HEK293 (cell line): ENCODE measurements at regions not wholly inside any gene's neighbourhood (a gene's known extent, or its start where the extent isn't known, plus 50 kb on each side); places are given as distances from the start of the nearest gene placed in this dataset.

Source experiments
- CTCF ChIA-PET: fragments of 350-600 bp; formaldehyde crosslinking; extraction: SDS; loops from one replicate; lab custom pipeline; 2021; ENCODE audit warnings: antibody characterized with exemption; lab: Yijun Ruan, JAX
- POLR2A ChIA-PET: fragments of 300-600 bp; formaldehyde crosslinking; extraction: SDS; loops from one replicate; lab custom pipeline; 2020; ENCODE audit warnings: antibody characterized with exemption, inconsistent platforms; lab: Yijun Ruan, JAX
- H3K27ac ChIP-seq: fragments of 200-500 bp; sonication (Bioruptor generic); 2 replicates; pipeline ENCODE4 v1.5.1; 2014; ENCODE audit warnings: low read depth, low read length, control low read depth, inconsistent platforms; ENCODE audit errors: extremely low read depth
- H3K36me3 ChIP-seq, 2 experiments: fragments of 200-500 bp in 1 of 2; sonication (Bioruptor generic) in 1 of 2; 1 replicate in 1 of 2; 2 replicates in 1 of 2; pipeline ENCODE4 v1.5.1; 2014 to 2017; ENCODE audit warnings: inconsistent platforms in 2 of 2, low read length in 2 of 2; ENCODE audit not compliant: control insufficient read depth in 2 of 2, insufficient read depth in 1 of 2
- H3K4me1 ChIP-seq: fragments of 200-500 bp; sonication (Bioruptor generic); 2 replicates; pipeline ENCODE4 v1.5.1; 2014; ENCODE audit warnings: mild to moderate bottlenecking, low read length, inconsistent platforms; ENCODE audit not compliant: control insufficient read depth, insufficient read depth
- H3K4me3 ChIP-seq: 2 replicates; pipeline ENCODE4 v1.5.1; 2011; ENCODE audit warnings: low read depth, mild to moderate bottlenecking, control low read depth, low read length, moderate library complexity
- H3K9me3 ChIP-seq: fragments of 200-500 bp; sonication (Bioruptor generic); 2 replicates; pipeline ENCODE4 v1.5.1; 2014; ENCODE audit warnings: low read depth, low read length, inconsistent platforms; ENCODE audit not compliant: control insufficient read depth, insufficient read depth
- SP7 ChIP-seq: fragments of 450-650 bp; formaldehyde crosslinking; IDR thresholded peaks from 2 replicates; pipeline ENCODE4 v1.5.1; 2016; ENCODE audit warnings: missing biosample characterization, missing genetic modification characterization
- ZBTB17 ChIP-seq: fragments of 450-650 bp; formaldehyde crosslinking; IDR thresholded peaks from 2 replicates; pipeline ENCODE4 v1.5.1; 2016; ENCODE audit warnings: missing biosample characterization, missing genetic modification characterization
- ZNF10 ChIP-seq: fragments of 450-650 bp; formaldehyde crosslinking; IDR thresholded peaks from 2 replicates; pipeline ENCODE4 v1.5.1; 2017; ENCODE audit warnings: missing biosample characterization, missing genetic modification characterization
- ZNF184 ChIP-seq: fragments of 450-650 bp; IDR thresholded peaks from 2 replicates; pipeline ENCODE4 v1.5.1; 2018; ENCODE audit warnings: missing biosample characterization, mild to moderate bottlenecking, missing genetic modification characterization
- ZNF221 ChIP-seq: fragments of 450-650 bp; formaldehyde crosslinking; IDR thresholded peaks from 2 replicates; pipeline ENCODE4 v1.5.1; 2017; ENCODE audit warnings: missing biosample characterization, missing genetic modification characterization, borderline replicate concordance
- ZNF239 ChIP-seq: fragments of 450-650 bp; formaldehyde crosslinking; IDR thresholded peaks from 2 replicates; pipeline ENCODE4 v1.5.1; 2016; ENCODE audit warnings: missing biosample characterization, missing genetic modification characterization
- ZNF302 ChIP-seq: fragments of 450-650 bp; formaldehyde crosslinking; IDR thresholded peaks from 2 replicates; pipeline ENCODE4 v1.5.1; 2016; ENCODE audit warnings: missing biosample characterization, missing genetic modification characterization, low read depth
- ZNF324 ChIP-seq: fragments of 450-650 bp; formaldehyde crosslinking; IDR thresholded peaks from 2 replicates; pipeline ENCODE4 v1.5.1; 2016; ENCODE audit warnings: missing biosample characterization, missing genetic modification characterization
- ZNF394 ChIP-seq: fragments of 450-650 bp; formaldehyde crosslinking; IDR thresholded peaks from 2 replicates; pipeline ENCODE4 v1.5.1; 2016; ENCODE audit warnings: missing biosample characterization, missing genetic modification characterization, mild to moderate bottlenecking, moderate library complexity, borderline replicate concordance
- ZNF423 ChIP-seq: fragments of 450-650 bp; formaldehyde crosslinking; IDR thresholded peaks from 2 replicates; pipeline ENCODE4 v1.5.1; 2016; ENCODE audit warnings: missing biosample characterization, missing genetic modification characterization
- ZNF501 ChIP-seq: fragments of 450-650 bp; formaldehyde crosslinking; IDR thresholded peaks from 2 replicates; pipeline ENCODE4 v1.5.1; 2016; ENCODE audit warnings: missing biosample characterization, missing genetic modification characterization
- ZNF510 ChIP-seq: fragments of 450-650 bp; formaldehyde crosslinking; IDR thresholded peaks from 2 replicates; pipeline ENCODE4 v1.5.1; 2018; ENCODE audit warnings: mild to moderate bottlenecking, missing genetic modification characterization, missing biosample characterization; ENCODE audit not compliant: insufficient replicate concordance
- ZNF549 ChIP-seq: fragments of 450-650 bp; IDR thresholded peaks from 2 replicates; pipeline ENCODE4 v1.5.1; 2018; ENCODE audit warnings: missing biosample characterization, missing genetic modification characterization, mild to moderate bottlenecking, inconsistent platforms, moderate library complexity
- ZNF555 ChIP-seq: fragments of 450-650 bp; formaldehyde crosslinking; conservative IDR thresholded peaks from 2 replicates; pipeline ENCODE4 v1.5.1; 2017; ENCODE audit warnings: missing biosample characterization, mild to moderate bottlenecking, missing genetic modification characterization, inconsistent platforms
- ZNF558 ChIP-seq: fragments of 450-650 bp; formaldehyde crosslinking; IDR thresholded peaks from 2 replicates; pipeline ENCODE4 v1.5.1; 2016; ENCODE audit warnings: missing biosample characterization, missing genetic modification characterization
- ZNF610 ChIP-seq: fragments of 450-650 bp; formaldehyde crosslinking; IDR thresholded peaks from 2 replicates; pipeline ENCODE4 v1.5.1; 2016; ENCODE audit warnings: missing biosample characterization, missing genetic modification characterization, borderline replicate concordance
- ZNF658 ChIP-seq: fragments of 450-650 bp; formaldehyde crosslinking; IDR thresholded peaks from 2 replicates; pipeline ENCODE4; 2016; ENCODE audit warnings: missing biosample characterization, missing genetic modification characterization
- ZNF707 ChIP-seq: fragments of 450-650 bp; formaldehyde crosslinking; IDR thresholded peaks from 2 replicates; pipeline ENCODE4 v1.5.1; 2016; ENCODE audit warnings: missing biosample characterization, missing genetic modification characterization
- ZNF791 ChIP-seq: fragments of 450-650 bp; formaldehyde crosslinking; IDR thresholded peaks from 2 replicates; pipeline ENCODE4 v1.5.1; 2016; ENCODE audit warnings: missing biosample characterization, missing genetic modification characterization
- ZNF837 ChIP-seq: fragments of 450-650 bp; formaldehyde crosslinking; IDR thresholded peaks from 2 replicates; pipeline ENCODE4 v1.5.1; 2016; ENCODE audit warnings: missing biosample characterization, missing genetic modification characterization
- TF ChIP-seq, protein P1 (sequence below): fragments of 450-650 bp; formaldehyde crosslinking; IDR thresholded peaks from 2 replicates; pipeline ENCODE4 v1.5.1; 2016; ENCODE audit warnings: missing biosample characterization, missing genetic modification characterization
- TF ChIP-seq, protein P2 (sequence below): fragments of 450-650 bp; formaldehyde crosslinking; IDR thresholded peaks from 2 replicates; pipeline ENCODE4 v1.5.1; 2017; ENCODE audit warnings: missing biosample characterization, missing genetic modification characterization

DNA sequence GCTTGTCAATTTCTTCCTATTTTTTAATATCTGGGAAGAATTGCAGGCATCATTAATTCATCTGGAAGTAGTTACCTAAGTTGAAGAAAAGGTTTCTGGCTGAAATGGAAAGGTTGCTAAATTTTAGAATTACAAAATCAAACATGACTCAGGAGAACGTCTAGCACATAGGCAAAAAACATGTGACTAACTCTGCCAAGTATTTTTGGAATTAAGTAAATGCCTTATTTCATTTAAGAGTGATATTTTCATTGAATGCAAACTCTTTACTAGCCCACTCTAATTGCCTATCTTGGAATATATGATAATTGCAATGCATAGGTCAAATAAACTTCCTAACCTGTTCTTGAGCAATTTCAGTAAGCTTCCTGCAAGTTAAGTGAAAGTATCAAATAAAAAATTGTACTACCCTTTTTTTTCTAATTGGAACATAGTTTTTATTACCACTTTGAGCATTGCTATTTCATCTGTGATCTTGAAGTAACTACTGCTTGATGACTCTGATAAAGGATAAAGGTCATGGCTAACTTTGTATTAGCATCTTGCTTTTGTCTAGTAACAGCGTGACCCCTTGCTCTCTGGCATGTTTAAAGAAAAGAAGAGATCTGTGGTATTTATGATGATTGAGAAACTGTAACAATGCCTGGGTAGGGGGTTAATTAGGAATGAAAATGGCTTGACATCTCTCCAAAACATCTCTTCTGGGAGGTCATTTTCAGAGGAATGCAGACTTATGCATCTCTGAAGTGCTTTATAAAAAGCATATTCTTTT, 208.3 kb upstream of the NCAM2 start:
- Histone ChIP-seq H3K4me1 (no peaks in the 10 kb centered on the region), H3K9me3 (no peaks in the 10 kb centered on the region)
- TF ChIP-seq ZNF302 (tag by site-specific recombination): no peak
- no peak for TF ChIP-seq ZNF501 (tag by site-specific recombination)
- no peak for TF ChIP-seq ZNF423 (tag by site-specific recombination)
- no peak for TF ChIP-seq ZNF610 (tag by site-specific recombination)
- no peak for TF ChIP-seq ZNF549 (tag by site-specific recombination)
- no peak for TF ChIP-seq ZNF837 (tag by site-specific recombination)
- no peak for TF ChIP-seq ZBTB17 (tag by site-specific recombination)
- TF ChIP-seq ZNF555 (tag by site-specific recombination): no peak
- no peak for TF ChIP-seq ZNF658 (tag by site-specific recombination)
- TF ChIP-seq, all 188 proteins: peak for 0
- ChIA-PET POLR2A (no interaction called here), CTCF (no interaction called here)
- Histone ChIP-seq H3K4me3 (no peak overlapping the region), H3K36me3 (no peaks in the 10 kb centered on the region), H3K27ac (no peak overlapping the region)

DNA sequence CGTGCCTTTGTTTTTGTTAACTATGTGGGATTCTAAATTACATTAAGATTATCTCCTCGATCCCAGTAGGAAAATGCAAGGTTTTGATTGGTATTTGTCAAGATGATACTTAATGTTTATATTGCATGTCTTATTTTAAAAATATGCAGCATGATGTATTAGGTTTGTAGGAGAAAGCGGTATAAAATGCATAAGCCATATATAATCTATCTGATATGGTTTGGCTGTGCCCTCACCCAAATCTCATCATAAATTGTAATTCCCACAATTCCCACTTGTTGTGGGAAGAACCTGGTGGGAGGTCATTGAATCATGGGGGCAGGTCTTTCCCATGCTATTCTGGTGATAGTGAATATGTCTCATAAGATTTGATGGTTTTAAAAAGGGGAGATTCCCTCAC, 198.1 kb upstream of the NCAM2 start:
- Histone ChIP-seq H3K27ac (no peak overlapping the region), H3K9me3 (no peaks in the 10 kb centered on the region; the same call in 1 of the 2 replicates)
- no peak for TF ChIP-seq ZNF221 (tag by site-specific recombination)
- no peak for TF ChIP-seq ZNF510
- TF ChIP-seq, protein P1, sequence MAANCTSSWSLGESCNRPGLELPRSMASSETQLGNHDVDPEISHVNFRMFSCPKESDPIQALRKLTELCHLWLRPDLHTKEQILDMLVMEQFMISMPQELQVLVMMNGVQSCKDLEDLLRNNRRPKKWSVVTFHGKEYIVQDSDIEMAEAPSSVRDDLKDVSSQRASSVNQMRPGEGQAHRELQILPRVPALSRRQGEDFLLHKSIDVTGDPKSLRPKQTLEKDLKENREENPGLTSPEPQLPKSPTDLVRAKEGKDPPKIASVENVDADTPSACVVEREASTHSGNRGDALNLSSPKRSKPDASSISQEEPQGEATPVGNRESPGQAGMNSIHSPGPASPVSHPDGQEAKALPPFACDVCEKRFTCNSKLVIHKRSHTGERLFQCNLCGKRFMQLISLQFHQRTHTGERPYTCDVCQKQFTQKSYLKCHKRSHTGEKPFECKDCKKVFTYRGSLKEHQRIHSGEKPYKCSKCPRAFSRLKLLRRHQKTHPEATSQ (tag by site-specific recombination): no peak
- no peak for TF ChIP-seq ZNF558 (tag by site-specific recombination)
- TF ChIP-seq ZNF791 (tag by site-specific recombination): no peak
- TF ChIP-seq, protein P2, sequence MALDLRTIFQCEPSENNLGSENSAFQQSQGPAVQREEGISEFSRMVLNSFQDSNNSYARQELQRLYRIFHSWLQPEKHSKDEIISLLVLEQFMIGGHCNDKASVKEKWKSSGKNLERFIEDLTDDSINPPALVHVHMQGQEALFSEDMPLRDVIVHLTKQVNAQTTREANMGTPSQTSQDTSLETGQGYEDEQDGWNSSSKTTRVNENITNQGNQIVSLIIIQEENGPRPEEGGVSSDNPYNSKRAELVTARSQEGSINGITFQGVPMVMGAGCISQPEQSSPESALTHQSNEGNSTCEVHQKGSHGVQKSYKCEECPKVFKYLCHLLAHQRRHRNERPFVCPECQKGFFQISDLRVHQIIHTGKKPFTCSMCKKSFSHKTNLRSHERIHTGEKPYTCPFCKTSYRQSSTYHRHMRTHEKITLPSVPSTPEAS (tag by site-specific recombination): no peak
- TF ChIP-seq ZNF184 (tag by site-specific recombination): no peak
- no peak for TF ChIP-seq ZNF10 (tag by site-specific recombination)
- TF ChIP-seq ZNF239 (tag by site-specific recombination): no peak
- no peak for TF ChIP-seq ZNF324
- no peak for TF ChIP-seq ZNF394
- no peak for TF ChIP-seq SP7 (tag by site-specific recombination)
- TF ChIP-seq ZNF707 (tag by site-specific recombination): no peak
- TF ChIP-seq, all 188 proteins: peak for 0
- ChIA-PET POLR2A (no interaction called here), CTCF (no interaction called here)
- Histone ChIP-seq H3K4me1 (no peaks in the 10 kb centered on the region), H3K4me3 (no peak overlapping the region), H3K36me3 (no peaks in the 10 kb centered on the region)
